ENCODE measurements at regions not wholly inside any gene's neighbourhood (a gene's known extent, or its start where the extent isn't known, plus 50 kb on each side); places are given as distances from the start of the nearest gene placed in this dataset.

DNA sequence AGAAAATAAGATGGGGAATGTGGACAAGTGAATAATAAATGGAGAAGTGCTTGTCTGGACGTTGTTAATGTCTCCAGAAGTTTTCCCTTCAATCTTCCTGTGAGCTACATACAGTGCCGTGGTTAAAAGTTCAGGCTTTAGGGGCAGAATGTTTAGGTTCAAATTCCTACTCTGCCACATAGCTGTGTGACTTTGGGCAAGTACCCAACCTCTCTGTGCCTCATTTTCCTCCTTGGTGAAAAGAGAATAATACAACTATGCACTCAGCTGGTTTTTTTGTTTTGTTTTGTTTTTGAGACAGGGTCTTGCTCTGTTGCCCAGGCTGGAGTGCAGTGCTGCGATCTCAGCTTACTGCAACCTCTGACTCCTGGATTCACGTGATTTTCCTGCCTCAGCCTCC lies 143.5 kb downstream of the CHIC2 start:
- DNase-seq (ENCODE audit: low read depth in 2 of 2), result no peak

DNA sequence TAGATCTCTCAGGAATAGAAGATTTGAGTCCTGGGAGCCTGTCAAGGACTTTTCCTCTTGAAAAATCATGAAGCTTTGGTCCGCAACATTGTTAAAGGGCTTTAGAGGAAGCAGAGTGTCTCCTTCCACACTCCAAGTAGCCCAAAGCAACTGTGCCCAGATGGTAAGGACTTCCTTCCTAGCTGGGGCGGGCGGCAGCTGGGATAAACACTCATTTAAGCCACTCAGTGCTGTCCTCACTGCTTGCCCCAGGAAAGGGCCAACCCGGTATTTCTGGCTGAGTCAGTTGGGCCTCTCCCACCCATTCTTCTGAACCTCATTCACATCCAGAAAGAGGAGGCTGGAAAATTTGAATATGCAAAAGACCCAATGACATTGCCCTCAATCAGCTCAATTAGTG lies 144.3 kb downstream of the CHIC2 start:
- no peak for DNase-seq (ENCODE audit: low read depth in 2 of 2)

DNA sequence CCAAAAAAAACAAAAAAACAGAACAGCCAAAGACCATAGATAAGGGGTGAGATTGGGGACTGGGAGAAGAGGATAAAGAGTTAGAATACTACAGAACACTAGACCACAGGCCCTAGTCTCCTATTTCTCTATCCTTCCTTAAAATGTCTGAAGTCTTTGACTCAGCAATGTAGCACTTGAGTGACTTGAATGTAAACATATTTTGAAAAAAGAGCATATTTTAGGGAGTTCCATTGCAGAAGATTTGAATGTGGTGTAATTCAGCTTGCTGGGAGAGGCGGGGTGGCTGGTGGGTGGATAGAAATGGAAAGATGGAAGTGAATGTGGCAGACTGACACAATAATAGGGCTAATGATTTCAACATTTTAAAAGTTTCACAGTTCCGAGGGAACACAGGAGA lies 144.9 kb downstream of the CHIC2 start:
- no peak for DNase-seq (ENCODE audit: low read depth in 2 of 2)

DNA sequence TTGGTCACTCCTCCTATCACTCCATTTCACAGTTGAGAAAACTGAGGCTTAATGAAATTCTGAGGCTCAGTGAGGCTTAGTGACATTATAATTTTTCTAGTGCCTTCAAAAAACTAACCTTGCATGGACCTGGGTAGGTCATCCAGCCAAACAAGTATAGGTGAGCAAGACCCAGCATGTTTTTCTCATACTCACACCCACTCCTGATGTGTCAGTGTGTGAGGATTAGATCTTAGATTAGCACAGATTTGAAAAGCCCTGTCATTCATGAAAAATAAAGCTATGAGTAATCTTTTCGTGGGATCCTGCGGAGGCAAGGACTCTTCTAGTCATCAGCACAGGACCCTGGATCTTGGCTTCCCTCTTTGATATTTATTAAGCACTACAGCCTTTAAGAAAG lies 146.7 kb downstream of the CHIC2 start:
- DNase-seq (ENCODE audit: low read depth in 2 of 2), result no peak

DNA sequence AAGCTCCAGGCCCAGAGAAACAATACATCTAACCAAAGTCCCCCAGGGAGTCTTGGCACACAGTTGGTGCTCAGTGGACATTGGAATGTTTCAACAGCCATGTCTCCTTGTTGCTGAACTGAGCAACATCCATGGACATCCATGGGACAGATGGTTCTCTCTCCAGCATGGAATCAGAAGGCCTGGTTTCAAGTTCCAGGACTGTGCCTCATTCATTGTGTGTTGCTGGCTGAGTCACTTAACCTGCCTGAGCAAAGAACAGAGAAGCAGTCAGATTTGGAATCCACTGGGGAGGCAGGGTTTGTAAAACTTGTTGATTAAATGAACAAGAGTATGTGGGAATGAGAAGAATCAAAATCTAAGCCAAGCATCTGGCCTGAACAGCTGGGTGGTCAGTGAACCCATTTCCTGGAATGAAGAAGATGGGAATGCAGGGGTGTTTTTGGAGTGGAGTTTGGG lies 147.9 kb downstream of the CHIC2 start:
- DNase-seq (ENCODE audit: low read depth in 2 of 2), result no peak

DNA sequence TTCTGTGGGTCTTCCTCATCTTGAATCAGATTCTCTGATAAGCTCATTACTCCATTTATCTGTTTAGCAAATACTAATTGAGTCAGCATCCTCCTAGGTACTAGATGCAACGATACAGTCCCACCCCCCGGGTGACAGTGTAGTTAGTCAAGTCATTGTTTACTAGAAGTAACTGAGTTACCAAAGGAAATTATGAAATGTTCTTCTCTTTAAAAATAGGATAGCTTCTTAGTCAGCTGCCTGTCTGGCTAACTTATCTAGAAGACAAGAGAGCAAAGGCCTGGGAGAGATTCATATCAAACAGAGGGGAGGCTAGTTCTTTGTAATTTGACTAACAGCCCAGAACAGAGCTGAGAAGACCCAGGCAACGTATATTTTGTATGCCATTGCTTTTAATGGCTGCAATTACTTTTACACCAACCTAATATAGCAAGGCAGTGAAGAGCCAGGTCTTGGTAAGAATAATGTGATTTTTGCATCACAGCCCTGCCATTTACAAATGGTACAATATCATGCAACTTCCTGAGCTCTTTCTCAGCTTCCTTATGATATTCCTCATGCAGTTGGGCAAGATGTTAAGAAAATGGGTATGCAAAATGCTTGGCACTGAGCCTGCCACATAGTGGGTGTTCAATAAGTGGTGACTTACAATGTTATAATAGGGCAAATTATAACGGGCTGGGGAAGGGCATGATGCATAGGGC lies 149.9 kb downstream of the CHIC2 start:
- DNase-seq (ENCODE audit: low read depth in 2 of 2), result peak; percentile 27 to 31

DNA sequence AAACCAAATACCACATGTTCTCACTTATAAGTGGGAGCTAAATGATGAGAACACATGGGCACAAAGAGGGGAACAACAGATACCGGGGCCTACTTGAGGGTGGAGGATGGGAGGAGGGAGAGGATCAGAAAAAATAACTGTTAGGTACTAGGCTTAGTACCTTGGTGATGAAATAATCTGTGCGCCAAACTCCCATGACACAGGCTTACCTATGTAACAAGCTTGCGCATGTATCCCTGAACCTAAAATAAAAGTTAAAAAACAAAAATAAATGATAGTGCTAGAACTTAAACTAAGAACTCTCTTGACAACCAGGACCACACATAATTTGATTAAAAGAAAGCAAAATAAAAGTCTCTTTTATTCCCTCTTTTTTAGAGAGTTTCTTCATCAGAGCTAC lies 150.6 kb downstream of the CHIC2 start:
- DNase-seq (ENCODE audit: low read depth in 2 of 2), result no peak

DNA sequence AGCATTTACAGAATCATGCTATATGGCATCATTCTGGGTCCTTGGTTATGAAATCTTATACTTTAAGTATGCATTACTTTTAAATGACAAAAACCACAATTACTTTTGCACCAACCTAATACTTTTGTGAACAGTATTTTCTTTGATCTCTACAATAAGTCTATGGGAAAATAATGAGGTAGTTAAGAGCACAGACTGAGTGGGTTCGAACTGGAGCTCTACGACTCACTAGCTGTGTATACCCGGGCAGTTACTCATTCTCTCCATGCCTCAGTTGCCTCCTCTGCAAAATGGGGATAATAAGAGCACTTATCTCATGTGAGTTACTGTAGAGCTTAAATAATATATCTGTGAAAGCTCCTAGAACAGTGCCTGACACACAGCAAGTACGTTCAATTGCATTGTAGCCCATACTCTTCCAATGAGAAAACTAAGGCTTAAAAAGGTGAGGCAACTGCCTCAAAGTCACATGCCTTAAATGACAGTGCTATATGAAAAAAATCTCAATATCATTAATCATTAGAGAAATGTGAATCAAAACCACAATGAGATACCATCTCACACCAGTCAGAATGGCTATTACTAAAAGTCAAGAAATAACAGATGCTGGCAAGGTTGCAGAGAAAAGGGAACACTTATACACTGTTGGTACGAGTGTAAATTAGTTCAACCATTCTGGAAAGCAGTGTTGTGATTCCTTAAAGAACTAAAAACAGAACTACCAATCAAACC lies 151.5 kb downstream of the CHIC2 start:
- no peak for DNase-seq (ENCODE audit: low read depth in 2 of 2)

DNA sequence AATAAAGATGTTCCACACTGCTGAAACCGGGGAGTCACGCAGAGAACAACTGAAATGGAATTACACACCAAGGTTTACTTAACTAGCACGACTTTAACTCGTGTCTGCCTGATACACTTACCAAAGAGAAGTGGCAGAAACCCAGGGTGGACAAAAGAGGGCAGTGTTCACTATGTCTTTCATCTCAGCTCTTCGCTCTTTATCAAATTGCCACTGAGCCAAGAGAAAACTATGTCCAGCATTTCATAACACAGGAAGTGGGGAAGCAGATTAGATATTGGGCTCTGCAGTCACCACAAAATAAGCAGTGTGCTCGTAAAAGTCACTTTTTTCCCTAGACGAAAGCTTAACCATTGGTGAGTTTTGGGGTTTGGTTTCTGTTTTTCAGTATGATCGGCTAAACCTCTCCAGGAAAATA lies 155.7 kb downstream of the CHIC2 start:
- no peak for DNase-seq (ENCODE audit: low read depth in 2 of 2)

DNA sequence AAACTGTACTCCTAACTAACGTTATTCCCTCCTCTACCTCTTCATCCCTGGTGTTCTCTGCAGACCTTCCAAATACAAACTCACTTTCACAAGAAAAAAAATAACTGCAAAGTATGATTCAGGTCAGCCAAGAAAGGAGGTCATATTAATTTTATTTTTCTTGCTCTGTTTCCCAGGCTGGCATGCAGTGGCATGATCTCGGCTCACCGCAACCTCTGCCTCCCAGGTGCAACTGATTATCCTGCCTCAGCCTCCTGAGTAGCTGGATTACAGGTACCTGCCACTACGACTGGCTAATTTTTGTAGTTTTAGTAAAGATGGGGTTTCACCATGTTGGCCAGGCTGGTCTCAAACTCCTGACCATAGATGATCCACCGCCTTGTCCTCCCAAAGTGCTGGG lies 156.6 kb downstream of the CHIC2 start:
- DNase-seq (ENCODE audit: low read depth in 2 of 2), result no peak

DNA sequence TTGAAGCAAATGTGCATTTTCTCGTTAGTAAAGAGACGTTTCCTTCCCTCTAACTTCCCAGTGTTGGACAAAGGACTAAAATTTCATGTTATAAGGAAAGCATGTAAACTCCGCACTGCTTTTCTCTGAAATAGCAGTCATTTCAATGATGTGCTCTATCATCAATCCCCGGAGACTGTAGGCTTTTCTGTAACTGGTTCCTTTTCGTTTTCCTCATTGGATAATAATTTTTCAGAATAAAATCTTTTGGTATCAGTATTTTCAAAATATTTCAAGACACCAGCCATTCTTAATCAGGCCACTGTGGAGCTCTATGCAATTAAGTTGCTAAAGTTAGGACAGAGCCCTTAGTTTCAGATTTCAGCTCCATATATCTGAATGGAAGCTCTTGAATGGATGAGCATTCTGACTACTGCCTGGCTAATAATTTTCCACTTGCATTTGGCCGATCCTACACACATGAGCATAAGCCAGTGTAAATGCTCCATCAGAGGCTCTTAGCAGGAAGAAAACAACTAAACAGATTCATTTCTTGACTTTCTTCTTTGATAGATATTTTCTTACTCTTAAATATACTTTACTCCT lies 157.7 kb downstream of the CHIC2 start:
- no peak for DNase-seq (ENCODE audit: low read depth in 2 of 2)

DNA sequence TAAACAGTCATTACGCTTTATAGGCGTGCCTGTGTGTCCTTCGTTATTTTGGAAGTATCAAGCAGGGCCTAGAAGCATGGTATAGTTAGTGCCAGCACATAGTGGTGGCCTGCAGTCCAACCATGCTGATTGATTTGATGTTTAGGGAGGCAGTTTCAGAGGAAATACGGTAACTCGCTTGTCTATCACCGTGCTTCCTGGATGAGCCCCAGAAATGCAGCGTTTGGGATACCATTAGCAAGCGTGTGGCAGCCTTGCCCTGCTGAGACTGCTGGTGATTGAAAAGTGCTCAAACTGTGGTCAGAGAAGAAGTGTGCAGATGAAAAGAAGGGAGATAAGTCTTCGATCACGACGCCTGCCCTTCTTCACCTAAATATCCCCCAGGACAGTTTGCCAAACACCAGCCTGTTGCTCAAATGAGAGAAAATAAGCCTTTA lies 158.4 kb downstream of the CHIC2 start:
- no peak for DNase-seq (ENCODE audit: low read depth in 2 of 2)

DNA sequence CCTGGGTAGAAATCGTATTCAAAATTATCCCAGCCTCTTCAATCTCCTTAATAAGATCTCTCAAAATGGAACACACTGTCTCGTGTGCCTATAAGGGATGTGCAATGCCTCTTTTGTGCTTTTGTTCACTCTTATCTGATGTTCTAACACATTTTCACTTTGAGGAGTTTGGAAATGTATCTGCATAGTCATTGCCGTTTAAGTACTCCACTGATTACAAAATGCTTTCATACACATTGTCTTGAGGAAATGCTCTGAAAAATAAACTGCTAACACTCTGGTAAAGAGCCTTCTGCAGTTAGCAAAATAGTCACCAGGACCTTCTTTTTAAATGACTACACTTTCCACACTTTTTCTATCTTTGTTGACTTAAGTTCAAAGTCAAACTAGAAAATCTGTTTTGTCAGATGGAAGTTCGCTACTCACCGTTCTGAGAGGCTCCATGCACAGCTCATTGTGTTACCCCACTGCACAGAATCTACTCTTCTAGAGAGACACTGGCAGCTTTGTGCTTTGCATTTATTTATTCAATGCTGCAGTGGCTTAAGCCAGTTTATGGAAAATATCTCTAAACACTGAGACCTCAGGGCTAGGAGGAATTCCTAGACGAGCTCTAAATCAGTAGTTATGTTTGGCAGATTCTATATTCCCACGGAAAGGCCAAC lies 159.0 kb downstream of the CHIC2 start:
- no peak for DNase-seq (ENCODE audit: low read depth in 2 of 2)

DNA sequence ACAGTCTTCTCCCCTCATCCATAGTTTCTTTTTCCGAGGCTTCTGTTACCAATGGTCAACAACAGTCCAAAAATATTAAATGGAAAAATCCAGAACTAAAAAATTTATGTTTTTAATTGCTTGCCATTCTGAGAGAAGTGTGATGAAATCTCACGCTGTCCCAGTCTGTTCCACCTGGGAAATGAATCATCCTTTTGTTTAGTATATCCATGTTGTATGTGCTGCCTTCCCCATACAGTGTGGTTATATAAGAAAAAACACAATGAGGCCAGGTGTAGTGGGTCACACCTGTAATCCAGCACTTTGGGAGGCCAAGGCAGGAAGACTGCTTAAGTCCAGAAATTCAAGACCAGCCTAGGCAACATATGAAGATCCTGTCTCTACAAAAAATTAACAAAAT lies 161.6 kb downstream of the CHIC2 start:
- DNase-seq (ENCODE audit: low read depth in 2 of 2), result no peak

DNA sequence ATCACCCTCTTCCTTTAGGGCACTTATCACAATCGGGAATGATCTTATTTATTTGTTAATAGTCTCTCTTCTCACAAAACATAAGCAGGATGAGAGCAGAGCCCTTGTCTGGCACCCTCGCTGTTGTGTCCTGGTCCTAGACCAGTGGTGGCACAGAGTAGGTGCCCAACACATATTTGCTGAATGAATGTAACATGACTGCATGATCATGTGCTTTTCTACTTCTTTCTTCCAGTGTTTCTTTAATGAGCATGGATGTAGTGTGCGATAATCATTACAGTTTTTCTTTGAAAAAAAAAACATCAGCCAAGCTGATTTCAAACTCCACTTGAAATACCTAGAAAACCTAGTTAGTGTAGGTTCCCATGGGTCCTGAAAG lies 164.1 kb downstream of the CHIC2 start:
- no peak for DNase-seq (ENCODE audit: low read depth in 2 of 2)

DNA sequence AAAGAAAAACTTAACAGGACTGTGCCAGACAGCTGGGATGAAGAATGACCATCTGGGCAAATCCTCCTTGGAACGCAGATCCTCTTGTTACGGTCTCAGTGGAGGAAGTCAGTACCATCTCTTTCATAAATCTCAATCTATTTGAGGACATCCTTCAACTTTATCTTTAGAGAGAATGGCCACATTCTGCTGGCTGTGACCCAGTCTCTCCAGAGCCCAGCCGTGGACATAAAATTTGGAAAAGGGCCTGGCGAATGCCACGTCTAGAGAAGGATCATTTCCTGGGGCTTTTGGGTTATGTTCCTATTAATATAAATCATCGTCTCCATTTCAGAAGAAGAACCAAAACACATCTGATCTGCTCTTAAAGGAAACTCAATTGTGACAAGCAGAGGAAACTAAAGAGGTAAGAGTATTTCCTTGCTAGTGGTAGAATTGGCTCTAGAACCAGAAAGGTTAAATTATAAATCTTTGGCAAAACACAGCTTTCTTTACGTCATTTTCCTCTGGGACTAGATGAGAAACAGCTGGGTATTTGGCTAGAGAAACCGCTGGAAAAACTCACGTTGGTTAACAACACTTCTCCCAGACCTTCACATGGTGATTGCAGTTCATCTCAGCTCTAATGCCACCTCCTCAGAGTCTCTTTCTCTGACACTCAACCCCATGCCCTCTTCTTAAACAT lies 164.7 kb downstream of the CHIC2 start:
- DNase-seq (ENCODE audit: low read depth in 2 of 2), result no peak

DNA sequence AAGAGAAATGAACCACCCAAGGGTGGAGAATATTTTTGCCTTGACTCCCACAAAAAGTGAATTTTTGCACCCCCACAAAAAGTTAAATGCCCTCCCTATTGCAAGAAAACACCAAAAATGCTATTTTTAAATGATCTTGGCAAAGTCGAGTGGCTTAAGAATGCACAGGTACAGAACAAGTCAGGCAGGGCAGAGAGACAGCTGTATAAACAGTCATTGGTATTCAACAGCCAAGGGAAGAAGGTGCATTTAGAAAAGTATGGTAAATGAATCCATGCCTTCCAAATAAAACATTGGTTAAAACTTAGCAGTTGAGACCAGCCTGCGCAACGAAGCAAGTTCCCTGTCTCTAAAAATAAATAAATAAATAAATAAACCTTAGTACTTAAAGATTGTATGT lies 169.3 kb downstream of the CHIC2 start:
- DNase-seq (ENCODE audit: low read depth in 2 of 2), result no peak

DNA sequence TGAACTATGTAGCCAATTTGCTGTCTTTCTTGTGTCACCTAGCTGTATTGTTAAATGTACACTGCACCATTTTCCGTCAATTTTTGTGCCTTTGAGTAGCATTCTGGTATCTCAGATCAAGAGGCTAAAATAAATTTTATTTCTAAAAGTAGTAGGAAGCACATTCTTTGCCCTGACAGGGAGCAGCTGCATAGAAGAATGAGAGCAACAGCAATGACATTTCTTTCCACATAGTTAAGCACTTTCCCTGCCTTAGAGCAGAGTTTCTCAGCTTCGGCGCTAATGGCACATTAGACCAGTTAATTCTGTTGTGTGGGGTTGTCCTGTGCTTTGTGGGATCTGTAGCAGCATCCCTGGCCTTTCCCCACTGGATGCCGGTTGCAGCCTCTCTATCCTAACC lies 173.9 kb downstream of the CHIC2 start:
- DNase-seq (ENCODE audit: low read depth in 2 of 2), result no peak

DNA sequence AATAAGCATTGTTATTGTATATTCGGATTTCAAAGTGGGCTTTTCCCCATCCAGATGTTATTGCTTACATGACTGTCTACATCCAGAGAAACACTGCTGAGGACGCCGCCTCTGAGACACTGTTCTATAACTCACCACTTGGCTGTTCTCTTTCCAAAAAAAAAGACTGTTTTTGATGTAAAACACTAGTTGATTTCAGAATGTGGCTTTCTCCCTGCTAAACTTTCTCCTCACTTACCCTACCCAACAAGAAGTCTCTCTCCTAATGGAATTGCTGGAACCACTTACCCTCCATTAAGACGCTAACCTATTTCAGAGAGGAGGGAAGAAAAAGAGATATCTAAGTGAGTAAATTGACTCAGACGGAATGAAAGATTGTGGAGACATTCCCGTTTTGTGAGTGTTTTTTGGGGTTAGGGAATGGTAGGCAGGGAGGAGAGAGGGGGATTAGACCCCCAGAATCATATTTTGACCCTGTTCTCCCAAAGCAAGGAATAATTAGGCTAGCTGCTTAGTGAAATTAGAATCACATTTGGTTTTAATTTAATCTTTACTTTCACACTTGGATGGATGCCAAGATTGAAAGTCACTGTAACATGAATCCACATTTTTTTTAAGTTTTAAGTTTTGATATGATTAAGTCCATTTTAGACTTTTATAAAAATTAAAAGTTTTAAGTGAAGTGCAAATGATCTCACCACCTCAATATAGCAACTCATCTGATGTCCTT lies 174.9 kb downstream of the CHIC2 start:
- DNase-seq (ENCODE audit: low read depth in 2 of 2), result no peak

DNA sequence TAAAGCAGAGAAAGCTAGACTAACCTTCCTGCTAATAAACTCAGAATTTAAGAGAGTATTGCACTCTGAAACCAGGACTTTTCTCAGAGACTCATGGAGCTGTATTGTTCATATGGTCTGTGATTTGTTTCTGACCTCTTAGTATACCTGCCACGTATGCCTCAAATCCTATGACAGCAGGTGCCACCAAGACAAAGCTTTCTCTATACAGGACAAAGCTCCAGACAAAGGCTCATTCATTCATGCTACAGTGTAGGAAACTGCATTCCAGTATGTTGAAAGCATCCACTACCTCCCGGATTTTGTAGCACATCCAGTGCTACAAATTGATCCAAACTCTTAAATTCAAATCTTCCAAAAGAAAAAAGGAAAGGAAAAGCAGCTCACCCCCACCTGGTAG lies 178.3 kb downstream of the CHIC2 start:
- DNase-seq (ENCODE audit: low read depth in 2 of 2), result no peak

DNA sequence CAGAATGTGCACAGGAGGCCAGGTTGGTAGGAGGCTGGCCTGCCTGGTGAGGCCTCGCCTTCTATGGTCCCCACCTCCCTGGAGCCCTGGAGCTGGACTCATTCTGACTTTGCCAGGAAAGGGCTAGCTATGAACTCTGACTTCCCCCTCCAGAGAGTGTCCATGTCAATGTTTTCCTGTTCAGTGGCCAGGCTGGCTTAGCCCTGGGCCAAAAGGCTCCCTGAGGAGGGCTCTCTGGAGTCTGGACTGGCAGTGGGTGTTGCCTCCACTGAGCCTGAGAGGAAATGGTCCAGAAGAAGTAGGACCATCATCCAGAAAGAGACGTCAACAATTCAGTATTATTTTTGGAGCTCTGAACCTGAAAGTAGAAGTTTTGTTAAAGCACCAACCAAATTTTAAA lies 178.7 kb downstream of the CHIC2 start:
- DNase-seq (ENCODE audit: low read depth in 2 of 2), result no peak

Measured in stimulated activated CD4-positive, alpha-beta T cell treated with anti-CD3 and anti-CD28 coated beads, Interleukin-15, amount 100 ng/mL, for 48 hours (primary cell).